B cell (primary cell): ENCODE measurements at regions not wholly inside any gene's neighbourhood (a gene's known extent, or its start where the extent isn't known, plus 50 kb on each side); places are given as distances from the start of the nearest gene placed in this dataset.

Source experiments
- ATAC-seq: fragments of 200-7000 bp; cut with Tn5 transposase; one replicate; pipeline ENCODE4 v1.10.0; 2021; ENCODE audit warnings: low read depth, mild to moderate bottlenecking, moderate number of reproducible peaks, moderate library complexity
- CTCF ChIA-PET: fragments of 350-600 bp; sonication (Branson Sonifier 250); formaldehyde crosslinking; loops from one replicate; lab custom pipeline; 2021; ENCODE audit warnings: antibody characterized with exemption, inconsistent platforms; lab: Charles Lee
- POLR2A ChIA-PET: fragments of 350-600 bp; sonication (Branson Sonifier 250); formaldehyde crosslinking; loops from one replicate; lab custom pipeline; 2021; ENCODE audit warnings: antibody characterized with exemption; lab: Charles Lee
- DNase-seq: peaks from one replicate; pipeline ENCODE4 v3.0.0; 2013
- H2AFZ ChIP-seq: 2 replicates; pipeline ENCODE4 v1.6.1; 2012; ENCODE audit warnings: mild to moderate bottlenecking, low read depth, low read length; ENCODE audit not compliant: insufficient read depth, poor library complexity, severe bottlenecking
- H3K27ac ChIP-seq, 2 donors: 1 replicate in 1 of 2; 2 replicates in 1 of 2; pipeline ENCODE4 v1.5.1; 2012 to 2013; ENCODE audit warnings: low read length in 2 of 2, mild to moderate bottlenecking in 2 of 2, moderate library complexity in 1 of 2
- H3K27me3 ChIP-seq, 4 experiments: fragments of 200-600 bp in 1 of 4; sonication (generic) in 1 of 4; replicated peaks in 1 of 4; 1 replicate in 2 of 4; 2 replicates in 2 of 4; pipeline versions ENCODE4 v1.6.1 to v1.7.0; 2013 to 2016; ENCODE audit warnings: low read length in 3 of 4, mild to moderate bottlenecking in 2 of 4, mixed read lengths in 1 of 4, moderate library complexity in 1 of 4; ENCODE audit not compliant: insufficient read depth in 4 of 4, control insufficient read depth in 3 of 4; ENCODE audit errors: control extremely low read depth in 1 of 4
- H3K36me3 ChIP-seq, 2 experiments: replicated peaks in 1 of 2; 1 replicate in 1 of 2; 2 replicates in 1 of 2; pipeline versions ENCODE4 v1.6.1 to v1.7.1; 2013; ENCODE audit warnings: low read length in 1 of 2; ENCODE audit not compliant: insufficient read depth in 2 of 2, control insufficient read depth in 1 of 2; ENCODE audit errors: control extremely low read depth in 1 of 2, extremely low read depth in 1 of 2
- H3K4me1 ChIP-seq, 2 donors: fragments of 200-600 bp in 1 of 2; sonication (generic) in 1 of 2; 1 replicate in 1 of 2; 2 replicates in 1 of 2; pipeline versions ENCODE4 v1.5.1 to v1.6.1; 2013 to 2017; ENCODE audit warnings: low read length in 2 of 2; ENCODE audit not compliant: control insufficient read depth in 2 of 2, insufficient read depth in 2 of 2
- H3K4me2 ChIP-seq: replicated peaks from 2 replicates; pipeline ENCODE3; 2012; ENCODE audit warnings: mild to moderate bottlenecking, low read depth, low read length; ENCODE audit not compliant: poor library complexity, severe bottlenecking
- H3K4me3 ChIP-seq, 5 experiments: fragments of 200-600 bp in 1 of 5; sonication (generic) in 1 of 5; 1 replicate in 3 of 5; 2 replicates in 2 of 5; pipeline versions ENCODE4 v1.5.1 to v1.7.0; 2011 to 2016; ENCODE audit warnings: low read length in 4 of 5, mild to moderate bottlenecking in 4 of 5, low read depth in 2 of 5, control low read depth in 1 of 5, moderate library complexity in 1 of 5; ENCODE audit not compliant: insufficient read depth in 1 of 5; ENCODE audit errors: control extremely low read depth in 1 of 5, extremely low read depth in 1 of 5
- H3K79me2 ChIP-seq: fragments of 200-600 bp; sonication (generic); one replicate; pipeline ENCODE4 v1.6.0; 2016; ENCODE audit warnings: low read length; ENCODE audit not compliant: control insufficient read depth, insufficient read depth
- H3K9ac ChIP-seq: fragments of 200-600 bp; sonication (generic); 2 replicates; pipeline ENCODE4 v1.6.1; 2017; ENCODE audit warnings: mild to moderate bottlenecking, low read length, moderate library complexity
- H3K9me3 ChIP-seq, 3 donors: one replicate each; pipeline versions ENCODE4 v1.6.1 to v1.7.1; 2013; ENCODE audit warnings: low read length in 2 of 3; ENCODE audit not compliant: control insufficient read depth in 2 of 3, insufficient read depth in 1 of 3; ENCODE audit errors: control extremely low read depth in 1 of 3
- H4K20me1 ChIP-seq: 2 replicates; pipeline ENCODE4 v1.6.0; 2012; ENCODE audit warnings: mild to moderate bottlenecking, low read length; ENCODE audit not compliant: insufficient read depth, control insufficient read depth, poor library complexity, severe bottlenecking
- H3K27ac Mint-ChIP-seq: one replicate; pipeline ENCODE4 v1.8.0; 2021; ENCODE audit warnings: mixed read lengths
- H3K27me3 Mint-ChIP-seq: one replicate; pipeline ENCODE4 v1.8.0; 2021; ENCODE audit warnings: mixed read lengths
- H3K4me1 Mint-ChIP-seq: one replicate; pipeline ENCODE4 v1.8.0; 2021; ENCODE audit warnings: mixed read lengths
- H3K4me3 Mint-ChIP-seq: one replicate; pipeline ENCODE4 v1.8.0; 2021; ENCODE audit warnings: mixed read lengths
- H3K9me3 Mint-ChIP-seq: one replicate; pipeline ENCODE4 v1.8.0; 2022; ENCODE audit warnings: mixed read lengths; ENCODE audit not compliant: insufficient read depth
- CTCF ChIP-seq: fragments of 200-600 bp; IDR thresholded peaks from one replicate; pipeline ENCODE4 v1.8.0; 2022; ENCODE audit warnings: antibody characterized with exemption, mild to moderate bottlenecking
- EZH2 ChIP-seq: IDR thresholded peaks from 2 replicates; pipeline ENCODE4 v1.6.1; 2012; ENCODE audit warnings: borderline replicate concordance, low read depth, mild to moderate bottlenecking, moderate library complexity, low read length; ENCODE audit not compliant: insufficient read depth, poor library complexity, severe bottlenecking
- WGBS: methylation state at CpG from one replicate; pipeline ENCODE4 v1.1.5; 2013; ENCODE audit warnings: missing lambda C conversion rate; ENCODE audit not compliant: insufficient coverage; 5-methylcytosine and 5-hydroxymethylcytosine counted together
- intact Hi-C: fragments of 100-400 bp; cut with micrococcal nuclease; formaldehyde crosslinking; loops from one replicate; pipeline ENCODE4 v1.10.0; 2022

GRCh38 chr4:30783751-30784150 lies 63.6 kb downstream of the PCDH7 start:
- no peaks in the 10 kb centered on the region for H3K9me3 Mint-ChIP-seq
- Histone ChIP-seq H3K9me3 (no peaks in the 10 kb centered on the region), H3K4me2 (no peak overlapping the region), H2AFZ (no peak overlapping the region), H4K20me1 (no peaks in the 10 kb centered on the region), H3K27me3 (no peaks in the 10 kb centered on the region), H3K4me3 (no peak overlapping the region), H3K4me1 (no peaks in the 10 kb centered on the region), H3K9ac (no peak overlapping the region), H3K79me2 (no peaks in the 10 kb centered on the region), H3K27ac (no peak overlapping the region), H3K36me3 (no peaks in the 10 kb centered on the region)
- ChIA-PET CTCF (no interaction called here), POLR2A (no interaction called here)
- H3K27ac Mint-ChIP-seq = no peak overlapping the region
- no peaks in the 10 kb centered on the region for H3K4me1 Mint-ChIP-seq
- intact Hi-C loops = no loop called here
- no peak for ATAC-seq
- TF ChIP-seq CTCF (no peak), EZH2 (no peak)
- DNase-seq = no peak
- H3K27me3 Mint-ChIP-seq = no peaks in the 10 kb centered on the region
- no peak overlapping the region for H3K4me3 Mint-ChIP-seq

- Histone ChIP-seq H3K9me3 (no peaks in the 10 kb centered on the region), H3K27ac (no peak overlapping the region), H3K4me3 (no peak overlapping the region), H3K9ac (no peak overlapping the region), H4K20me1 (no peaks in the 10 kb centered on the region), H3K36me3 (no peaks in the 10 kb centered on the region), H3K4me1 (no peaks in the 10 kb centered on the region), H3K79me2 (no peaks in the 10 kb centered on the region), H2AFZ (no peak overlapping the region), H3K4me2 (no peak overlapping the region), H3K27me3 (no peaks in the 10 kb centered on the region)
- WGBS = 71% methylated on average over 1 of the region's 2 CpGs
- no peak overlapping the region for H3K4me3 Mint-ChIP-seq
- TF ChIP-seq CTCF = no peak
- TF ChIP-seq EZH2 = no peak
- ChIA-PET CTCF (no interaction called here), POLR2A (no interaction called here)
- intact Hi-C loops = no loop called here
- no peaks in the 10 kb centered on the region for H3K27me3 Mint-ChIP-seq
- H3K27ac Mint-ChIP-seq = no peak overlapping the region
- H3K4me1 Mint-ChIP-seq = no peaks in the 10 kb centered on the region
- no peak for ATAC-seq
- DNase-seq = no peak
- no peaks in the 10 kb centered on the region for H3K9me3 Mint-ChIP-seq
Measured at GRCh38 chr4:30789219-30789671, 69.1 kb downstream of the PCDH7 start.
